Naive thymus-derived CD8-positive, alpha-beta T cell (primary cell): ENCODE measurements at regions not wholly inside any gene's neighbourhood (a gene's known extent, or its start where the extent isn't known, plus 50 kb on each side); places are given as distances from the start of the nearest gene placed in this dataset.

Experiments used
- ATAC-seq, 2 donors: fragments of 150-1000 bp; cut with Tn5 transposase in 1 of 2; sonication (Bioruptor Pico), chemical (Tn5 transposase) in 1 of 2; 1 replicate in 1 of 2; 2 replicates in 1 of 2; pipeline ENCODE4 v1.10.0; 2021; ENCODE audit warnings: mild to moderate bottlenecking in 2 of 2, moderate library complexity in 2 of 2
- POLR2A ChIA-PET: fragments of 350-600 bp; sonication (Branson Sonifier 250); formaldehyde crosslinking; loops from one replicate; lab custom pipeline; 2021; ENCODE audit warnings: antibody characterized with exemption; lab: Charles Lee
- DNase-seq, 10 donors: peaks; one replicate each; pipeline versions ENCODE4 v3.0.0 to v3.0.0-alpha.2; 2020 to 2022
- H3K27ac Mint-ChIP-seq, 10 donors: one replicate each; pipeline ENCODE4 v1.8.0; 2020 to 2022; ENCODE audit warnings: mild to moderate bottlenecking in 10 of 10, mixed read lengths in 10 of 10, moderate library complexity in 4 of 10, inconsistent platforms in 1 of 10
- H3K27me3 Mint-ChIP-seq, 5 donors: one replicate each; pipeline ENCODE4 v1.8.0; 2021 to 2022; ENCODE audit warnings: mixed read lengths in 5 of 5
- H3K36me3 Mint-ChIP-seq, 3 donors: one replicate each; pipeline ENCODE4 v1.8.0; 2020 to 2022; ENCODE audit warnings: mixed read lengths in 3 of 3, mild to moderate bottlenecking in 2 of 3, inconsistent platforms in 1 of 3
- H3K4me1 Mint-ChIP-seq, 4 donors: one replicate each; pipeline ENCODE4 v1.8.0; 2021 to 2022; ENCODE audit warnings: mixed read lengths in 4 of 4
- H3K4me3 Mint-ChIP-seq, 10 donors: one replicate each; pipeline ENCODE4 v1.8.0; 2020 to 2022; ENCODE audit warnings: mild to moderate bottlenecking in 10 of 10, mixed read lengths in 10 of 10, moderate library complexity in 6 of 10, inconsistent platforms in 1 of 10
- H3K9me3 Mint-ChIP-seq, 9 donors: one replicate each; pipeline ENCODE4 v1.8.0; 2020 to 2022; ENCODE audit warnings: mixed read lengths in 9 of 9, mild to moderate bottlenecking in 3 of 9, inconsistent platforms in 1 of 9, moderate library complexity in 1 of 9

DNA sequence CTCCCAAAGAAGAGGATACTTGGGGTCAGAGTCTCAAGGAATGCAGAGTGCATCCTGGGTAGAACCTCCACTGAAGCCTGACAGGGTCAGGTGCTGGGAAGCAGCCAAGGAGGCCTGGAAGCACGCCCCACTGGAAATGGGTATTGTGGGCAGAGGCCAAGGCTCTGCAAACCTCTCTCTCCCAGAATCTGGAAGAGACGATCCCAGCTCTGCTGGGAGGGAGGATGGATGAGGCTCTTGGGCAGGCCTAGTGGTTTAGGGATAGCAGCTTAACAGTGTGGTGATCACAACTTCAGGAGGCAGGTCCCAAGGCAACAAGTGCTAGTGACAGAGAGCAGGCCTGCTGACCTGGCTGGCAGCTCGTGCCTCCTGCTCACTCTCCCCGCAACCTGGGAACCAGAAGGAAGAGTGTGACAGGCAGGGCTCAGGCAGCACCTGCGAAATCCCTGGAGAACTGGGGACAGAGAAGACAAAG is 641.0 kb downstream of the PLPP3 start:
- ATAC-seq (no peak), DNase-seq (no peak)
- Mint-ChIP-seq H3K4me1 (no peaks in the 10 kb centered on the region), H3K36me3 (no peaks in the 10 kb centered on the region), H3K27me3 (peaks cover 0 to 2% (median 0%) of the 10 kb centered on the region in 5 donors), H3K4me3 (no peak overlapping the region), H3K9me3 (peaks cover 0 to 13% (median 2%) of the 10 kb centered on the region in 9 donors), H3K27ac (no peak overlapping the region)
- POLR2A ChIA-PET = no interaction called here

DNA sequence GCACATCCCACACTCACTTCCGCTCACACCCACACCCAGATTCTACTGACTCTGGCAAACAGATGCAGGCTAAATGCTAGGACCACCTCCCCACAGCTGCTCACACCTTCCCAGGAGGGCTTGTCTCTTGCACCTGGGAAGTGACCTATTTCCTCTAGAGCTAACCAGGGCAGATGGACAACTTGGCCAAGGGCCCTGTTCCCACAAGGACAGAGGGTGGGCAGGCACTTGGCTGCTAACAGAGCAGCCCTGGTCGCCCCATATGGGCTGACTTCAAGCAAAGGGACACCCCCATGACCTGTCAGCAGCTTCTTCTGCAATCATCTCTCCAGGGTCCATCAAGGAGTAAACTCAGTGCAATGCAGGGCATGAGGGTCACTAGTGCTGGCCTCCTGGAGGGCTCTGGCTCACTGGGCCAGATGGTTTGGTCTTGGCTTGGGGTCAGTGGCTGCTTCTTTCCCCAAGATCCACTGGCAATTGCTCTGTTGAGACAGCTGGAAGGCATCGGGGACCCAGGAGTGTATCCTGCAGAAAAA is 641.5 kb downstream of the PLPP3 start:
- ATAC-seq (no peak), DNase-seq (no peak)
- POLR2A ChIA-PET = no interaction called here
- Mint-ChIP-seq H3K9me3 (peaks cover 0 to 13% (median 2%) of the 10 kb centered on the region in 9 donors), H3K27me3 (peaks cover 0 to 2% (median 0%) of the 10 kb centered on the region in 5 donors), H3K27ac (no peak overlapping the region), H3K4me3 (no peak overlapping the region), H3K36me3 (no peaks in the 10 kb centered on the region), H3K4me1 (no peaks in the 10 kb centered on the region)

DNA sequence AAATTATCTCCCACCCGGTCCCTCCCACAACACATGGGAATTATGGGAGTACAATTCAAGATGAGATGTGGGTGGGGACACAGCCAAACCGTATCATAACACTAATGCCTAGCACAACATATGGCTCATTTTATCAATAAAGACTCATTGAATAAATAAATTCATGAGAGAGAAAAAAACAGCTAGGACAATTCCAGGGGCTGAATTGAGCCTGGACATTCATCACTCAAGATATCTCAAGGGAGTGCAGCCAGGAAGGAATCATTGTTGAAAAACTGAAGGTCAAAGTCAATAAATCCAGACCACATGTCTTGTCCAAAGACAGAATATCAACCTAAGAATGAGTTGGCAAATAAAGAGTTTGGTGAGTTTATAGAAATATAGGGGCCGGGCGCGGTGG is 644.1 kb downstream of the PLPP3 start:
- H3K9me3 Mint-ChIP-seq = peaks cover 0 to 13% (median 2%) of the 10 kb centered on the region in 9 donors
- POLR2A ChIA-PET = no interaction called here
- ATAC-seq = no peak

GRCh38 chr1:55932402-55932801 is 647.0 kb downstream of the PLPP3 start:
- POLR2A ChIA-PET = no interaction called here
- DNase-seq (no peak), ATAC-seq (no peak)
- Mint-ChIP-seq H3K4me3 (no peak overlapping the region), H3K27me3 (peaks cover 0 to 21% (median 5%) of the 10 kb centered on the region in 5 donors), H3K36me3 (no peaks in the 10 kb centered on the region), H3K4me1 (no peaks in the 10 kb centered on the region), H3K9me3 (peaks cover 0 to 13% (median 2%) of the 10 kb centered on the region in 9 donors), H3K27ac (no peak overlapping the region)

More for the DNA sequence above, 644.1 kb downstream of the PLPP3 start:
- no peak for DNase-seq
- H3K4me1 Mint-ChIP-seq = no peaks in the 10 kb centered on the region
- H3K27ac Mint-ChIP-seq = no peak overlapping the region
- H3K27me3 Mint-ChIP-seq = peaks cover 0 to 16% (median 4%) of the 10 kb centered on the region in 5 donors
- H3K36me3 Mint-ChIP-seq = no peaks in the 10 kb centered on the region
- no peak overlapping the region for H3K4me3 Mint-ChIP-seq

DNA sequence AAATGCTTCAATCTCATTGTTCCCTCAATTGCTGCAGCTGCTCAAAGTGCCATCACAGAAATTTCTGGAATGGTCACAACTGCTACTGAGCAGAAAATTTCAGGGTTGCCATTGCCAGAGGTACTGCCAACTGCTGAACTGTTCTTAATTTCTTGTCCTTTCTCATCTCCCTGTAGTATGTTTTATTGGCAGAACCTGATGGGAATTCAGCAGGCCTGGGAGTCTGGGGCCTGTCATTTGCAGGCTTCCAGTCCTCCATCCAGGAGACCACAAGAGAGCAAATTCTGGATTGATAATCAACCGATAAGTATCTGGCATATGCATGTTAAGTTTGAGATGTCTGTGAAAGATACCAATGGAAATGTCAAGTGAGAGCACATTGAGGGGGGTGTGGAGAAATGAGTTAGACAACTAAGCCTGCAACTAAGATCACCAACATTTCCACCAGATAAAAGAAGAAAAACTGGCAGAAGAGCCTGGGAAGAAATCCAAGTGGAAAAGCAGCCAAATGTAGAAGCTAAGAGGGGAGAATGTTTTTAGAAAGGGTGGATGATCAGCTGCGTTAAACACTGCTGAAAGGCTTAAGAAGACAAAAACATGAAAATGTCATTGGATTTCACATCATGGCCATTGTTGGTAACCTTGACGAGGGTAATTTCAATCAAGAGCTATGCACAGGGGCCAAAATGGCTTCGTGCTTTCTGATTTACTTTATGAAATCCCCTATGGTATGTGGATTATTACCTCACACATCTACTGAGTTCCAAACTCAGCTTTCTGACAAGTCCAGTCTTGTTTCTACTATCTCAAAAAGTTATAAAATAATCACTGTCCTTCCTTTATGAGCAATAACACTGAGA is 648.1 kb downstream of the PLPP3 start:
- Mint-ChIP-seq H3K27me3 (peaks cover 0 to 21% (median 6%) of the 10 kb centered on the region in 5 donors), H3K4me3 (no peak overlapping the region), H3K4me1 (no peaks in the 10 kb centered on the region), H3K9me3 (peaks cover 0 to 10% (median 0%) of the 10 kb centered on the region in 9 donors), H3K36me3 (no peaks in the 10 kb centered on the region), H3K27ac (no peak overlapping the region)
- DNase-seq (no peak), ATAC-seq (no peak)
- POLR2A ChIA-PET = no interaction called here

DNA sequence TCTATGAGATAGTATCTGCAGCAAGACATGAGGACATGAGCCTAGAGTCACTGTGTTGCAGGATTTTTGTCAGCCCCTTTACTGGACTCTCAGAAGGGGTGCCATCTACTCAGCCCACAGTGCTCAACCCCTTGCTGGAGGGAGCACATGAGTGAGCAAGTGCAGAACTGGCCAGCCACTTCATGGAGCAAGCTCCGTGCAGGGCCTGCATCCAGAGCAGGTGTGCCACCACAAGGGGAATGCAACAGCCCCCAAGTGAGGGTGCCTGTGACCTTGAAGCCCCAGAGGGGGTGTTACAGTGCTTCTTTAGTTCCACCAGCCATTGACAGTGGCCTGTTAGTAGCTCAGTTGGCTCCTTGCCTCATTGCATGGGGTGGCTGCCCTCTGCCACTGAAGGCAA is 649.7 kb downstream of the PLPP3 start:
- Mint-ChIP-seq H3K9me3 (peaks cover 0 to 4% (median 0%) of the 10 kb centered on the region in 9 donors), H3K4me1 (no peaks in the 10 kb centered on the region), H3K4me3 (no peak overlapping the region), H3K27ac (no peak overlapping the region), H3K27me3 (peaks cover 0 to 21% (median 6%) of the 10 kb centered on the region in 5 donors), H3K36me3 (no peaks in the 10 kb centered on the region)
- POLR2A ChIA-PET = no interaction called here
- DNase-seq (no peak), ATAC-seq (no peak)

DNA sequence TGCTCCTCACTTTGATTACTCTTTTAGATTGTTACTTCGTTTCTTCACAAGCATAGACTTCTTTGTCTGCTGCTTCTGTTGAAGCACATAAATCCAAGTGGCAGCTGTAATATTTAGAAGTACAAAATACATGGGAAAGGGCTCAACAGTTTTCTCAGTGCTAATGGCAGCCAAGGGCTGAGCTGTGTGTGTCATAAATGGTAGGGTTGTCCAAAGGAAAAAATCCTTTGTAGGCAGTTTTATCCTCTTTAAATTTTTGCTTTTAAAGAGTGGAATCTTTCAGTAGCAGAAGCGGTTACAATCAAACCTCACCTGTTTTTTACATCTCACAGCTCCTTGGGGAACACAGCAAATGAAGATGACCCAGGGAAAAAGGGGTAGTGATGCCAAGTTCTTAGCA is 650.8 kb downstream of the PLPP3 start:
- Mint-ChIP-seq H3K4me1 (no peaks in the 10 kb centered on the region), H3K9me3 (peaks cover 0 to 3% (median 0%) of the 10 kb centered on the region in 9 donors), H3K27me3 (peaks cover 0 to 21% (median 6%) of the 10 kb centered on the region in 5 donors), H3K36me3 (no peaks in the 10 kb centered on the region), H3K4me3 (no peak overlapping the region), H3K27ac (no peak overlapping the region)
- DNase-seq = no peak
- POLR2A ChIA-PET = no interaction called here
- ATAC-seq = no peak

DNA sequence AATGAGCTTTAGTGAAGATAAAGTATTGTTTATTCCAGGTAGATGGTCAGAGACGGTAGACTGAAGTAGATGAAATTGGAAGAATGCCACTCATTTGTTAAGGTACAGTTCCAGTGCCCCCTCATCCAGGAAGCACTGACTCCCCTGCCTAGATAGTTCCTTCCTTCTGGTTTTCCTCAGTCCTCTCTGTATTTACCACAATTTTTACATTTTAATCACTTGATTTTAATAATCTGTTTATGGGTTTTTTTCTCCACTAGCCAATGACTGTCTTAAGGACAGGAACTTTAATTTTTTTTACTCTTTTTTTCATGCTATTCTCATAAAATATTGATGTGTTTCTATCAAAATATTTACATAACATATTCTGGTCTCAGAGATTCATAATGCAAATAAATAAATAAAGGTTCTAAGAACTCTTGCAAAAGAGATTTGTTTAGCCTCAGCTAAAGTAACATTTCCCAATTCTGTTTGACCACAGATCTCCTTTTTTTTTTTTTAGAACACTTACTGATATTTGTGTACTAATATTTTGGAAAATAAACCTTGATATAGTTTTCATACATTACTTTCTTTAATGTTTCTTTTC is 651.6 kb downstream of the PLPP3 start:
- H3K36me3 Mint-ChIP-seq = no peaks in the 10 kb centered on the region
- DNase-seq (no peak), ATAC-seq (no peak)
- H3K27ac Mint-ChIP-seq = no peak overlapping the region
- H3K4me1 Mint-ChIP-seq = no peaks in the 10 kb centered on the region
- H3K27me3 Mint-ChIP-seq = peaks cover 0 to 21% (median 6%) of the 10 kb centered on the region in 5 donors
- no peak overlapping the region for H3K4me3 Mint-ChIP-seq
- POLR2A ChIA-PET = no interaction called here
- H3K9me3 Mint-ChIP-seq = peaks cover 0 to 3% (median 0%) of the 10 kb centered on the region in 9 donors

- POLR2A ChIA-PET = no interaction called here
- Mint-ChIP-seq H3K9me3 (no peaks in the 10 kb centered on the region), H3K4me3 (no peak overlapping the region), H3K27me3 (peaks cover 0 to 20% (median 6%) of the 10 kb centered on the region in 5 donors), H3K4me1 (no peaks in the 10 kb centered on the region), H3K36me3 (no peaks in the 10 kb centered on the region), H3K27ac (no peak overlapping the region)
- DNase-seq (no peak), ATAC-seq (no peak)
Measured at GRCh38 chr1:55926906-55927471, 652.4 kb downstream of the PLPP3 start.

DNA sequence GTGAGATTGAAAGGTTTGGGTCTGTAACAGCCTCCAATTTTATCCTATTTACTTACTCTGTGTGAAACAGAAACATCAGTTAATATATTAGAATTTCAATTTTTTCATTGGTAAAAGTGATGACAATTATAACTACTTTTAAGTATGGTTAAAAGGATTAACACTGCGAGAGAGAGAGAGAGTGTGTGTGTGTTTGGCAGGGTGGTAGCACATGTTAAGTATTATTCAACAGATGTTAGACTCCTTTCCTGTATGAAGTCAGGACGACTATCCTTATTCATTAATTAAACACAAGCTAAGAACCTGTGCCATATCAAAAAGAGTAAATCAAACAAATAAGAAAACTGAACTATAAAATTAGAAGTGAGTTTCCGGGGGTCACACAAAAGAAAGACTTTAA is 662.5 kb downstream of the PLPP3 start:
- no peaks in the 10 kb centered on the region for H3K4me1 Mint-ChIP-seq
- peaks cover 0 to 4% (median 0%) of the 10 kb centered on the region in 9 donors for H3K9me3 Mint-ChIP-seq
- H3K27me3 Mint-ChIP-seq = peaks cover 2 to 18% (median 5%) of the 10 kb centered on the region in 5 donors
- H3K36me3 Mint-ChIP-seq = no peaks in the 10 kb centered on the region
- no peak overlapping the region for H3K4me3 Mint-ChIP-seq
- no peak for ATAC-seq
- POLR2A ChIA-PET = no interaction called here
- DNase-seq = no peak
- H3K27ac Mint-ChIP-seq = no peak overlapping the region

DNA sequence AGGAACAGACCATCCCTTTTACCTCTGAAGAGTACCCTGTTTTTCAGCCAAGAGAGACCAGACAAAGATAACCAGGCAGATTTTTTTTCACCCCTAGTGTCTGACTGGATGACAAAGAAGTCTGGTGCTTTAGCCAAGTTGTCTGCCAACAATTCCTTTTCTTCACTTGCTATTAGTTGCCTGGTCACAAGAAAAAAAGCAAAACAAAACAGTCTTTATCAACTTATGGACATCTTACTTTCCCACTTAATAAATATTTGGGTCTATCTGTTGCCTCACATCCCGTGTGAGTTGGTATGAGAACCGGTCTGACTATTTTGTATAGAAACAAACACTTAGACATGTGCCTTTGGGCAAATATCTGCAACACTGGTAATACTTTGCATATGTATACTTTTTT is 662.9 kb downstream of the PLPP3 start:
- H3K27ac Mint-ChIP-seq = no peak overlapping the region
- H3K4me1 Mint-ChIP-seq = no peaks in the 10 kb centered on the region
- H3K9me3 Mint-ChIP-seq = peaks cover 0 to 4% (median 0%) of the 10 kb centered on the region in 9 donors
- H3K36me3 Mint-ChIP-seq = no peaks in the 10 kb centered on the region
- POLR2A ChIA-PET = no interaction called here
- no peak for DNase-seq
- H3K27me3 Mint-ChIP-seq = peaks cover 2 to 18% (median 5%) of the 10 kb centered on the region in 5 donors
- H3K4me3 Mint-ChIP-seq = no peak overlapping the region
- no peak for ATAC-seq

DNA sequence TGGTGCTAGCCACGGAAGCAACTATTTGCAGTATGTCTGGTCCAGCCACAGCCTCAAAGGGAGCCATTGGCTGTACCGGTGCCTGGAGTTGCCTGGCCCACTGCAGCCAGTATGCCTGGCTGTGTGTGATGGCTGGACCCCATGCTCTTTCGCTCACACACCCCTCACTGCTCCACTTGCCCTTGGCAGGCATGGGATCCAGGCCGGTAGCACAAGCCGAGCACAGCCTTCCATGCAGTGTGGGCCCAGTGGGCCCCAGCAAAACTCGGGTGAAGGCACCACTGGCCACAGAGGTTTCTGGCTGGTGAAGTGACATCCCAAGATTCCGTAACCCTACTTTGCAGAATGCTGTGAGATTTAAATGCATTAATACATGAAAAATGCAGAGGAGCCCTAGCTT is 665.8 kb downstream of the PLPP3 start:
- ATAC-seq (no peak), DNase-seq (no peak)
- POLR2A ChIA-PET = no interaction called here
- H3K36me3 Mint-ChIP-seq = no peaks in the 10 kb centered on the region
- H3K27me3 Mint-ChIP-seq = peaks cover 0 to 8% (median 1%) of the 10 kb centered on the region in 5 donors
- no peak overlapping the region for H3K27ac Mint-ChIP-seq
- H3K4me3 Mint-ChIP-seq = no peak overlapping the region
- no peaks in the 10 kb centered on the region for H3K4me1 Mint-ChIP-seq
- peaks cover 0 to 4% (median 0%) of the 10 kb centered on the region in 9 donors for H3K9me3 Mint-ChIP-seq

DNA sequence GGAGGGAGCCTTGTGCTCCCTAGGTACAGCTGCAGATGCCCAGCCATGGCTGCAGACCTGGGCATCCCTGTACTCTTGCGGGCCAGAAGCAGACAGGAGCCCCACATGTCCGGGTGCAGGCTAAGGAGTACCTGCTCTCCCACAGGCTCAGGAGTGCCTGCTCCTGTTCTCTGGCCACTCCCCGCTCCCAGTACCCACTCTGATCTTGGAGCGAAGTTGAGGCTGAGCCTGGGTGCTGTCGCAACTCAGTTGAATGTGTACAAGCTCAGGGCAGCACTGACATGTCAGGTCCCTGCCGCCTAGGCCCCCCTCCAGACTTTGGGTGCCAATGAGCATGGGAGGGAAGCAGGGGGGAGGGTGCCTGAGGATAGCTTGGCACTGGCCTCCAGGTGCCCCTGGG is 666.9 kb downstream of the PLPP3 start:
- H3K27ac Mint-ChIP-seq = no peak overlapping the region

More for the DNA sequence above, 666.9 kb downstream of the PLPP3 start:
- DNase-seq = no peak
- H3K9me3 Mint-ChIP-seq = peaks cover 0 to 4% (median 0%) of the 10 kb centered on the region in 9 donors
- no peaks in the 10 kb centered on the region for H3K4me1 Mint-ChIP-seq
- H3K36me3 Mint-ChIP-seq = no peaks in the 10 kb centered on the region
- no peak for ATAC-seq
- POLR2A ChIA-PET = no interaction called here
- H3K4me3 Mint-ChIP-seq = no peak overlapping the region
- peaks cover 0 to 8% (median 1%) of the 10 kb centered on the region in 5 donors for H3K27me3 Mint-ChIP-seq
